Inferior parietal cortex (tissue), 1 donor: ENCODE measurements at regions not wholly inside any gene's neighbourhood (a gene's known extent, or its start where the extent isn't known, plus 50 kb on each side); places are given as distances from the start of the nearest gene placed in this dataset.
"Not testable (repeated sequence)": the region's sequence is repeated elsewhere in the genome, so short reads cannot be mapped to it uniquely, and the experiment has no call there.

Experiments
- DNase-seq: peaks from one replicate; pipeline ENCODE4 v3.0.0-alpha.2; 2016; ENCODE audit errors: extremely low spot score

DNA sequence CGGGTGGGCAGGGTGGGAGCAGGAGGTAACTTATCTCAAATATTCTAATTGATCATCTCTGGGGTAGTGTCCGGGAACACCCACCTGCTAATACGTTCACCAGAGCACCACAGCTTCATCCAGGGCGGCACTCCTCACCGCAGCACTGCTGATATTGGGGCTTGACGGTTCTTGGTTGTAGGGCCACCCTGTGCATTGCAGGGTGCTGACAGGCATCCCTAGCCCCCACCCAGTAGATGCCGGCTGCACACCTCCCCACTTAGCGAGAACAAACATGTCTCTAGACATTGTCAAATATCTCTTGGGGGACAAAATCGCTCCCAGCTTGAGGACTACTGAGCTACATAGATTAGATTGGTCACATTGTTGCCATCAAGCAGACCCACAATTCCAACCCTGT lies 73.9 kb upstream of the WASF3 start:
- DNase-seq, result no peak

DNA sequence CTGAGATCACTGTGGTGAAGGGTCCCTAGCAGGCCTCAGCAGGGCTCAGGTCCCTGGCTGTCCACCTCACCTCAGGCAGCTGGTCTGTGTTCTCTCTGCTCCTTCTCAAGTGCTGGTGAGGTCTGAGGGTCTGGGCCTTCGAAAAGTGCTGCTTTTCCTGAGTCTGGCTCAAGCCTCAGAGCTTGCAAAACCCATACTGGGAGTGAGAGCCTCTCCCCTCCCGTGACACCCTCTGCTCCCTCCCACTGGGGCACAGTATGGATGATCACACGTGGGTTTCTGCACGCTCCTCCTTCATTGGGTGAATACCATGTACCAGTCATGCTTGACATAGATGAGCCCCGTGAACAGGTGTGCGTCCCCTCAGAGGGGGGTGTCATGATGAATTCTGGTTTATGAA lies 73.3 kb upstream of the WASF3 start:
- DNase-seq, result no peak

DNA sequence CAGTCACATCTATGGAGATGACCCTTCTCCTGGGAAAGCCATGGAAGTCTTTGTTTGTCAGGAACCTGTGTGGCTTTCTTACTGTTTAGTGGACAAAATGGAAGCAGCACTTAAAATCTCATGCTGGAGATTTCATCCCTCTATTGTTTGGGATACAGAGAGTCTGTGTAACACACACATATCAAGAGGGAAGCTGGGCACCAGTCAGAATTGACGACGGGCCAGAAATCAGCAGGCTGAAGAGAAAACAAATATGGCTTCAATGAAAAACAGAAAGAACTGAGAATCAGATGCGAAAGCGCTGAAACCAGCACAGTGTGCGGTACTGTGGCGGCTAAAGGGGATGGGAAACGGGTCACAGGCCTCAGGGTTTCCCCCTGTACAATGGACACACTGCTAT lies 72.2 kb upstream of the WASF3 start:
- no peak for DNase-seq

DNA sequence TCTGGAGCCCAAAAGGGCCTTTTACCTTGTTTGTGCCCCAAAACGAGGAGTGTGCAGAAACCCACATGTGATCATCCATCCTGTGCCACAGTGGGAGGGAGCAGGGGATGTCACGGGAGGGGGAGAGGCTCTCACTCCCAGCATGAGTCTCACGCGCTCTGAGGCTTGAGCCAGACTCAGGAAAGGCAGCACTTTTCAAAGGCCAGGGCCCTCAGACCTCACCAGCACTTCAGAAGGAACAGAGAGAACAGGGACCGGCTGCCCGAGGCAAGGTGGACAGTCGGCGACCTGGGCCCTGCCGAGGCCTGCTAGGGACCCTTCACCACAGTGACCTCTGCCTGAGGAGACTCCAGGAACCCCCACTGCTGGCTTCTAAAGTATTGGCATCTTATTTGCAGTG lies 71.7 kb upstream of the WASF3 start:
- DNase-seq, result no peak

DNA sequence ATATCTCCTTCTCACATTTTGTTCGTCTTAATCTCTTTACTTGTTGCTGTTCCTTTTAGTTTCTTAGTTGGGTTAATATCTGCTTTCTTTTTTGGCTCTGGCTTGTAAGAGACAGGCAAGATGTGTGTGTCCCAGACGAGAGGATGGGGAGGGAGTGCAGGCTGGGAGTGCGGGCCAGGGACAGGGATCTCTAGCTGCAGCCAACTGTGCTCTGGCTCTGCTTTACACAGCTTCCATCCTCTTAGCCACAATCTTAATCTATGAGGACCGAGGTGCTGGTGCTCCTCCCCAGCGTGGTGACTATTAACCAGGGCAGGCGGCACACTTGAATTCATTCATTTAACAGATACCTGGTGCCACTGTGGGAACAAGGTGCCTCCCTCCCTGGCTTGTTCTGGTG lies 70.9 kb upstream of the WASF3 start:
- DNase-seq, result no peak

DNA sequence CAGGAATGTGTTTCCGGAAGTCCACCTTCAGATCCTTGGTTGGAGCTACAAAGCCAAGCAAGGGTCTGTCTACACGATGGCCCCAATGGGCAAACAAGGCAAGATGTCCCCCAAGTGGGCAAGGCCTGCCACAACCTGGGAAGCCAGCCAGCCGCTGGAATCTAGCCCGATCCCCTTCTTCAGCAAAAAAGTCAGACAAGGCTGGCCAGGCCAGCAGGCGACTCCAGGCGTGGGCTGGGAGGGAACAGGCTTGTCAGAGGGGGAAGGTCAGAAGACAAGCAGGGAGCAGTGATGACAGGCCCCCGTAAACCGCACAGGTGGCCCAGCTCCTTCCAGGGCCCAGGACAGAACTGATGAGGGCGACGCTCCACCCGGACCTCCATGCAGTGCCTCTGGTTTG lies 69.7 kb upstream of the WASF3 start:
- no peak for DNase-seq

DNA sequence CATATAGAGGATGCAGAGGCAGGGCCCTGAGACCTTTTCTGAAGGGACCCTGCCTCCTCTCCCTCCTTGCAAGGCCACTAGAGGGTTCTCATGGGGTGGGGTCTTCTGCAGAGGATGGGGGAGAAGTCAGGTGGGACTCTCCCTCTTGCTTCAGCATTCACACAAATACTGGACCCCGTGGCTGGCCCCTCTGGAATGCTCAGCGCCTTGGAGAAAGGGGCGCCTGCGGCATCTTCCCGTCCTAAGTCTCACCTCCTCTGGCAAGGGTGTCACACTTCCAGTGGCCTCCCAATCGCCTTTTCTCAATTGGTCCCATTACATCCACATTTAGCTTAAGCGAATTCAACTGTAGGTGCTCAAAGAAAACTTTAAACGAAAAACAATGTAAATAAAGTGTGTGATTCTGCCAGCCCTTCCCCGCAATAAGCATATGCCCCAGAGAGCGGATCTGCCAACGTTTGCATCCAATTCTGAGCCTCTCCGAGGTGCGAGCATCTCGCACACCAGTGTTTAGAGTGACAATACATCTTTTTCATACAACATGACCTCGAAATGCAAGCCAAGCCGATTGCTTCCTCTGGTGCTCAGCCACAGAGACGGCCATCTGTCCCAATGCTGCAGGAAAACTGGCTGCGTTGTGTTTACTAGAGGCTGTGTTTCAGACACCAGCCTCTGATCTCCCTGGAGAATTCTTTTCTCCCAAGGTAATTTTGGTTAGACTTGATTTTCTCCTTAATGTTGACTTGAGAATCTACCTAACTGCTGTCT lies 69.1 kb upstream of the WASF3 start:
- DNase-seq, result no peak

DNA sequence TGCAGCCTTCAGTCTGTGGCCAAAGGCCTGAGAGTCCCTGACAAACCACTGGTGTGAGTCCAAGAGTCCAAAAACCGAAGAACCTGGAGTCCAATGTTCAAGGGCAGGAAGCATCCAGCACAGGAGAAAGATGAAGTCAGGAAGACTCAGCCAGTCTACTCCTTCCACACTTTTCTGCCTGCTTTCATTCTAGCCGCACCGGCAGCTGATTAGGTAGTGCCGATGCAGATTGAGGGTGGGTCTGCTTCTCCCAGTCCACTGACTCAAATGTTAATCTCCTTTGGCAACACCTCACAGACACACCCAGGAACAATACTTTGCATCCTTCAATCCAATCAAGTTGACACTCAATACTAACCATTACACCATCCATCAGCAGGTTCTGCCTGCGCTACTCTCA lies 65.2 kb upstream of the WASF3 start:
- not testable (repeated sequence) for DNase-seq

DNA sequence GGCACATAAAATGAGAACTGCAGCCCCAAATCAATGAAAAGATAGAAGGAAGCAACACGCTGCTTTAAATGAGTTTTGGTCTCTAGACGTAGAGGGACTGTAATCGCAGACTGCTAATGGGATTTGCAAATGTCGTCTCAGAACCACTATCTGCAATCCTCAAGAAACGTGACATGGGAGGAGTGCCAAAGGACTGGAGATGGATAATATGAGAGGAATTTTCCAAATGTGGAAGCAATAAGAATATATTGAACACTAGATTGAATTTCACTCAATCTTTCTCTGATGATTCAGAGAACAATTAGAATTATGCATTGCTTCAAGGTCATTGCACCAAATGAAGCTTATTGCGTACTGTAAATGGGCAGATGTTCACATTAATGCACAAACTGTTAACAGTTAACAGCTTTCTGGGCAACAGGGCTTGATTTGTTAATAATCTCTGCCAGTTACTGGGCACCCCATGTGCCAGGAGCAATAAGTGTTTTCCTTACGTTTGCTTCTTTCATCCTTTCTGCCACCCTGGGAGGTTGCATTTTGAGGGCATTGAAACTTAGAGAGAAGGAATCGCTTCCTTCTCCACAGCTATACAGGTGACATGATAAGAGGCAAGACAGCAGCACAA lies 62.8 kb upstream of the WASF3 start:
- DNase-seq, result no peak

DNA sequence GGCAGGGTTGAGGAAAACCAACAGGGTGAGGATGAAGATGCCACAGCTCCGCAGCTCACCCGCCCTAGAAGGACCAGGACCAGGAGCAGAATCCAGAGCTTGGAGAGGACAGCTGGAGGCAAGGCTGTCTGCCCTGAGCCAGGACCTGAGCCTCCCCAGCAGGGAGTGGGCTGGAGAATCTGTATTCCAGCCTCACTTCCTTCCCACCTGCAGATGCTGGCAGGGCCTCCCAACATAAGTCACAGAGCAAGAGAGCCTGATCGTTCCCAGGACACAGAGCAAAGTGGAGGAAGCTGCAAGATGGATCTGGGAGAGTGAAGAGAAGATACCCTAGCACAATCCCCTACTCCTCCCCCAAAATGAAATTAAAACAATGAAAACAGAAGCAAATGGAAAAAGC lies 61.7 kb upstream of the WASF3 start:
- no peak for DNase-seq

DNA sequence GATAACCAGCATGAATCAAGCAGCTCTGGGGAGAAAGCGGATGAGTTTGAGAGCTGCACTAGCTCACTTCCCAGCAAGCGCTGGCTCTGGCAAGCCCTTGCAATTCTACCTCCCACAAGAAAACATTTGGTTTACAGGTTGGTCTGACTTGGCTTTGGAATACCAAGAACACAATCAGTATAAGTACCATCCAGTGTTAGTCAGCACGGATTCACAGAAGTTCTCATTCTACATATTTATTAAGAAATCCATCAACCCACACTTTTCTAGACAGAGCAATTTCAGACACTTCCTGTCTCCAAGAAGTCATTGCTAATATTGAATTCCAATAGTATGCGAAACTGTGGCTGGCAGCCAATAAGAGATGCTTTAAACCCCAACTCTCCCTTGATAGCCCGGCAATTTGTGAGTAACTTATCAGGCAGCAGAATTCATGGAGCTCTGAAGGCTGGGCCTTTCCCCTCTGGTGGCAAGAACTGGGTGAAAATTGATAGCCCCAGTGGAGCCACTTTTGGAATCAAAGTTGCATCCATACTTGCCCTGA lies 59.4 kb upstream of the WASF3 start:
- DNase-seq, result no peak

DNA sequence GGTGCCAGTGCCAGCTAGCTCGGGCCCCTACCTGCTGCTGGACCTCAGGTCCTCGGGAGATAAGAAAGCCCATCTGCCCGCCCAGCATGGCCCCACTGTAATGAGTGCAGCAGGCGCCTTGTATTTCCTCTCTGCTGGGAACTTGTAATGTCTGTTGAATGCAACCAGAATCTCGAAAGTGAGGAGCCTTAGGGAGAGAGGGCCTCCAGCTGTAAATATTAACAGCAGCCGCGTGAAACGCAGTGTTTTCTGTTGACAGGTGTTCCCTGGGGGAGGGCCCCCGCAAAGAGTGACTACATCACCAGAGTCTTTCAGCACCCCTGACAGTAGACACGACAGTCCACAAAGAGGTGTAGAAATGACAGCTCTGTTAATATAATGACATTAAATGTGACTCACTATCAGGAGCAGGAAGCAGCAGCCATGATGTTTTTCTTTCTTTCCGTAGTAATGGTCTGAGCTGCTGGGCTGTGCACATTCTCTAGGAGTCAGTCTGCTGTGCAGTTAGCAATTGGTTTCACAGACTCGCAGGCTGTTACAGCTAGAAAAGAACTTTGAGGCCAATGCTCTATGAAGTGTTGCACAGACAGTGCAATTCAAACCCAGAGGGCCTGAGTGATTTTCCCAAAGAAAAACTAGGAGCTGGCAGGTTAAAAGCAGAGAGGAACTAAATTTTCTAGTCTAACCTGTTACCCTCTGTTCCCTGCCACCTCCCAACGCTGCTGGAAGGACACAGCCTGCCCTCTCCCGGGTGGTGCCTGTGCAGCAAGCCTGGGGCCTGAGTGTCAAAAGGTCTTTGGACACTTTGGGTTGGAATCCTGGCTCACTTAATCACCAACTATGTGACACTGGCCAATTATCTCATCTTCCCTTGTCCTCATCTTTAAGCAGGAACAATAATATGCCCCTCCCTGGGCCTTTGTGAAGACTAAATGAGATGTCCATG lies 58.6 kb upstream of the WASF3 start:
- DNase-seq, result no peak

DNA sequence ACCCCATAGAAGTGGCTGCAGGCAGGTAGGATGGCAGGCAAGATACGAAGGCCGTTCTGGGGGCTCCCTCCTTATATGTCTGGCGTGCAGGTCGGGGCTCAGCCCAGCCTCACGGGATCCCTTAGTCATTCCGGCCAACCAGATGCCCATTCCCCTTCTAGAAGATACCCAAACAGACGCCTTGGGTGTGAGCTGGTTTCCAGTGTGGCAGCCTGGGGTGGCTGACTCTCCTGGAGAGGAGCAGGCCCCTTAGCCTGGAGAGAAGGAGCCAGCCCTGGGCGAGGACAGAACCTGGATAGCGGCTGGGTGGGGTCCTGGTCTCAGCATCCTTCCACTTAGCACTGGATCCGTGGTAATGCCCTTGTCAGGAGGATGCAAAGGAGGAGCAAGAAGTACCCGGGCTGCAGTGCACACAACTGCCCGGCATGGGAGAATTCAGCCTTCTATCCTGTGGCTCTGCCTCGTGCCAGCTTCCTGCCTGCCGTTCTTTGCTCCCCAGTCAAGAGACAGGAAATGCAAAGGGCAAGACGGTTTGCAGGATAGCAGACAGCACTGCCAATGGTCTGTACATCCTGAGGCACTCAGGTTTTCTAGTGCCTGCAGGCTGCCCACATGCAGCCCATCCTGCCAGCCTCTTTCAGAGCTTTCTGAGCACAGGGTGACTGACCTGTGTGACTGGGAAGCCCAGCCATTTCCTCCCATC lies 56.7 kb upstream of the WASF3 start:
- DNase-seq, result no peak

DNA sequence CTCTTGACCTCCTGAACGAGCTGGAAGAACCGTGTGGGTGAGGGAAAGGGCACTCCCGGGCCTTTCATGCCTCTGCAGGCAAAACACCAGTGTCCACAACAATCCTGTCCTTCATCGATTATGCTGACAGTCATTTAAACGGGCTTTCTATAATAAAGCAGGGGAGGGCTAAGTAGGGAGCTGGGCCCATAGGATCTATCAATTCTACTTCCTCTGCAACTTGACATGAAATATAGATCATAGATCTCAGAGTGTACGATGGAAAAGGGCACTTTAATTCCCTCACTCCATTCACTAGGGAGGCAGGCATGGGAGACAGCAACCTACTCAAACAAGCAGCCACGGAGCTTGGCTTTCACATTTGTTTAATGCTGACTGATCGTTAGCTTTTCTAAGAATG lies 55.8 kb upstream of the WASF3 start:
- no peak for DNase-seq

DNA sequence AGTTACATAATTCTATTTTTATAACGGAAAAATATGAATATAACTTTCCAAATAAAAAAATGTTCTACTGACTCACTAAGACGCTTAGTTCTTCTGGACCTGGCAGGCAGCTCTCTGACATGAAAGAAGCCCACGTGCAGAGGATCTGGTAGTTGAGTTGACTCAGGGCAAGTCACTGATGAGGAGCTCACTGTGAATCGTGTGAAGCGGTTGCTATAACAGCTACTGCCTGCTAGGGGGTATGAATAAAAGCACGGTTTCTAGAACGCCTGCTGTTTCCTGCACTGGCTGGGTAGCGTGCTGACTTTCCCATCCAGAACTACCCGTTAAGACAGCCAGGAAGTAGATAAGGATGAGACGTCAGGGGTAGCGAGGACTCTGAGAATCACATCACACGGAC lies 54.7 kb upstream of the WASF3 start:
- DNase-seq, result no peak

DNA sequence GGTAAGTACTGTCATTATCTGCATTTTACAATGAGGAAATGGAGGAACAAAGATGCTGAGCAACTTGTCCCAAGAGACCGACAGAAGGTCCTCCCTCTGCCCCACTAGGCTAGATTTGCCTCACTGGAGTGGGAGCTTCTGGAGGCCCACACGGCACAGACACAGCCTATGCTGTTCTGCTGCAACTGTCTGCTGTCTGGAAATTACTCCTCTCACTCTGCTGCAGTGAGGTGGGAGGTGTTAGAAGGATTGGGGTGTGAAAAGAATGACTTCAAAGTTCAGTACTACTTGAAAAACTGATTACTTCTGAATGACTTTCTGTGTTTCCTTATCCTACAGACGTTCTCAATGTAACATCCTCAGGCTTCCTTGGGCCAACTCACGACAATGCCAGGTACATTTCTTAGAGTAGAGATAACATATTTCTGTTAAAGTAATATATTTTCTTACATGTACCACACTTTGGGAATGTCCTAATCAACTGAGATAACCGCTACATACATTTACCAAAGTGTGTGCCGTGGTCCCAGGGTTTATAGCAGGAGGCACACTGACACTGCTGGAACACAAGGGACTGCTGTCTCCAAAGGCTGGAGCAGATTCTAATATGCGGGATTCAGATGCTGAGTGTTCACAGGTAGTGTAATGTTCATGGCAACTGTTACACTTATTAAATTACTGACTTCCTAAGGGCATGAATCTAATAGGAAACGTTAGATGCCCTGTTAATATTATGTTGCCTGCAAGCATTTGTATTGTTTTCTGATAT lies 53.5 kb upstream of the WASF3 start:
- DNase-seq, result no peak
